Lung (tissue), 11 donors: ENCODE measurements at regions not wholly inside any gene's neighbourhood (a gene's known extent, or its start where the extent isn't known, plus 50 kb on each side); places are given as distances from the start of the nearest gene placed in this dataset.

Experiments used
- ATAC-seq: fragments of 200-7000 bp; cut with Tn5 transposase; one replicate; pipeline ENCODE4 v1.9.1; 2020; ENCODE audit warnings: moderate number of reproducible peaks; ENCODE audit not compliant: insufficient read depth, low FRiP score
- DNase-seq, 3 donors: peaks; one replicate each; pipeline ENCODE4 v3.0.0-alpha.2; 2013 to 2017
- H3K27ac ChIP-seq, 2 donors: one replicate each; pipeline ENCODE4 v1.5.1; 2013; ENCODE audit warnings: mild to moderate bottlenecking in 2 of 2, moderate library complexity in 2 of 2, control low read depth in 1 of 2, inconsistent platforms in 1 of 2, low read depth in 1 of 2, low read length in 1 of 2
- H3K27me3 ChIP-seq, 3 donors: one replicate each; pipeline ENCODE4 v1.5.1; 2013; ENCODE audit warnings: low read length in 2 of 3; ENCODE audit not compliant: control insufficient read depth in 3 of 3, insufficient read depth in 3 of 3
- H3K36me3 ChIP-seq, 4 donors: one replicate each; pipeline ENCODE4 v1.5.1; 2013; ENCODE audit warnings: low read length in 4 of 4, mild to moderate bottlenecking in 1 of 4, moderate library complexity in 1 of 4; ENCODE audit not compliant: control insufficient read depth in 4 of 4, insufficient read depth in 4 of 4
- H3K4me1 ChIP-seq, 5 donors: one replicate each; pipeline ENCODE4 v1.5.1; 2013; ENCODE audit warnings: low read length in 5 of 5, mild to moderate bottlenecking in 2 of 5, moderate library complexity in 1 of 5; ENCODE audit not compliant: control insufficient read depth in 5 of 5, insufficient read depth in 5 of 5
- H3K4me3 ChIP-seq: one replicate; pipeline ENCODE4 v1.5.1; 2013; ENCODE audit warnings: mild to moderate bottlenecking, control low read depth, moderate library complexity
- H3K9ac ChIP-seq, 2 donors: one replicate each; pipeline ENCODE4 v1.5.1; 2013; ENCODE audit warnings: low read length in 2 of 2, control low read depth in 1 of 2; ENCODE audit not compliant: insufficient read depth in 1 of 2
- H3K9me3 ChIP-seq, 4 donors: one replicate each; pipeline ENCODE4 v1.5.1; 2013; ENCODE audit warnings: low read length in 3 of 4, mild to moderate bottlenecking in 1 of 4, moderate library complexity in 1 of 4; ENCODE audit not compliant: control insufficient read depth in 4 of 4, insufficient read depth in 3 of 4
- WGBS, 2 donors: extraction: QIAGEN DNeasy Blood & Tissue Kit; methylation state at CpG; one replicate each; pipeline ENCODE4 v1.1.7; 2013; 5-methylcytosine and 5-hydroxymethylcytosine counted together
- TF ChIP-seq, protein P1 (sequence below): IDR thresholded peaks from 2 replicates; pipeline ENCODE4 v1.5.1; 2012; ENCODE audit warnings: mild to moderate bottlenecking; ENCODE audit errors: control extremely low read depth, extremely low read depth
- donor health status: control.
- donor health status: control.
- donor health status: Bipolar disorder and iron deficiency.
- donor health status: healthy.
- donor health status: DM: yes; HTN: yes; CAD: no.

DNA sequence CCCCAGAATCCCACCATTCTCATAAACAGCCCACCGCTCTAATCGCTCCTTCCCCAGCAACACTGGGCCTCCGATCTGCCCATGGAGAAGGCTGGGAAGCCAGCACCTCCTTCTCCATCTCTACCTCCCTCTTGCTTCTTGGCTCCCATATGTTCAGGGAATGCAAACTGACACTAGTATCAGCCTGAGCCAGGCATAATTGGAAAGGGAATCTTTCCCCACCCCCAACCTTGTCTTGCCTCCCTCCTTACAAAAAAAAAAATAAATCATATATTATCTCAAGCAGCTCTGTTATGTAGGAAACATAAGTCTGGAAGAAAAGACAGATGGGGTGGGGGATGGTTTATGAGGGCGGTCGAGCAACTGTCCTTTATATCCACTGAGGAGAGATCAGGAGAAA lies 127.2 kb downstream of the NAV1 start:
- no peak overlapping the region for H3K9ac ChIP-seq
- ATAC-seq (no peak), DNase-seq (no peak)

DNA sequence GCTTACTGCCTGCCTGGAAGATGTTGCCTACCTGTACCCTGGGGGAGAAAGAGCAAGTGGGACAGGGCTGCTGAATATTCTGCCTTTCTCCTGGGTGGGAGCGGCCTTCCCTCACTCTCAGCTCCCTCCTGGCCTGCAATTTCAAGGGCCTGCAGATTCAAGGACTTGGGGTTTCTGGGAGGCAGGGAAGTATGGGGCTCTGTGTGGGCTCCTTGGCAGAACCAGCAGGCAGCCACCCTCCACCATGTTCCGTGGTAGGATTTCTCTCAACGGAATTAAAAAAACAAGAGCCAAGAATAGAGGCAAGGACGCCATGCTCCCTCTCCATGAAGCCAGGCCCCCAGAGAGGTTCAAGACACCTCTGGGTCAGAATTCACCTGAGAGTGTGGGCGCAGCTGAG lies 127.7 kb downstream of the NAV1 start:
- ATAC-seq (no peak), DNase-seq (no peak)
- WGBS, 2 donors = 89 to 93% methylated on average over 5 of the region's 5 CpGs
- Histone ChIP-seq H3K36me3 (no peaks in the 10 kb centered on the region), H3K27me3 (no peaks in the 10 kb centered on the region), H3K9ac (no peak overlapping the region), H3K27ac (no peak overlapping the region), H3K4me3 (no peak overlapping the region), H3K4me1 (no peaks in the 10 kb centered on the region), H3K9me3 (no peaks in the 10 kb centered on the region)
- TF ChIP-seq, protein P1, sequence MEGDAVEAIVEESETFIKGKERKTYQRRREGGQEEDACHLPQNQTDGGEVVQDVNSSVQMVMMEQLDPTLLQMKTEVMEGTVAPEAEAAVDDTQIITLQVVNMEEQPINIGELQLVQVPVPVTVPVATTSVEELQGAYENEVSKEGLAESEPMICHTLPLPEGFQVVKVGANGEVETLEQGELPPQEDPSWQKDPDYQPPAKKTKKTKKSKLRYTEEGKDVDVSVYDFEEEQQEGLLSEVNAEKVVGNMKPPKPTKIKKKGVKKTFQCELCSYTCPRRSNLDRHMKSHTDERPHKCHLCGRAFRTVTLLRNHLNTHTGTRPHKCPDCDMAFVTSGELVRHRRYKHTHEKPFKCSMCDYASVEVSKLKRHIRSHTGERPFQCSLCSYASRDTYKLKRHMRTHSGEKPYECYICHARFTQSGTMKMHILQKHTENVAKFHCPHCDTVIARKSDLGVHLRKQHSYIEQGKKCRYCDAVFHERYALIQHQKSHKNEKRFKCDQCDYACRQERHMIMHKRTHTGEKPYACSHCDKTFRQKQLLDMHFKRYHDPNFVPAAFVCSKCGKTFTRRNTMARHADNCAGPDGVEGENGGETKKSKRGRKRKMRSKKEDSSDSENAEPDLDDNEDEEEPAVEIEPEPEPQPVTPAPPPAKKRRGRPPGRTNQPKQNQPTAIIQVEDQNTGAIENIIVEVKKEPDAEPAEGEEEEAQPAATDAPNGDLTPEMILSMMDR = no peak

More for the DNA sequence above, 127.2 kb downstream of the NAV1 start:
- H3K27ac ChIP-seq = no peak overlapping the region
- WGBS, 2 donors = 96 to 97% methylated on average over 5 of the region's 5 CpGs
- TF ChIP-seq, protein P1 = no peak
- H3K9me3 ChIP-seq = no peaks in the 10 kb centered on the region
- no peak overlapping the region for H3K4me3 ChIP-seq
- no peaks in the 10 kb centered on the region for H3K27me3 ChIP-seq
- no peaks in the 10 kb centered on the region for H3K4me1 ChIP-seq
- H3K36me3 ChIP-seq = no peaks in the 10 kb centered on the region

DNA sequence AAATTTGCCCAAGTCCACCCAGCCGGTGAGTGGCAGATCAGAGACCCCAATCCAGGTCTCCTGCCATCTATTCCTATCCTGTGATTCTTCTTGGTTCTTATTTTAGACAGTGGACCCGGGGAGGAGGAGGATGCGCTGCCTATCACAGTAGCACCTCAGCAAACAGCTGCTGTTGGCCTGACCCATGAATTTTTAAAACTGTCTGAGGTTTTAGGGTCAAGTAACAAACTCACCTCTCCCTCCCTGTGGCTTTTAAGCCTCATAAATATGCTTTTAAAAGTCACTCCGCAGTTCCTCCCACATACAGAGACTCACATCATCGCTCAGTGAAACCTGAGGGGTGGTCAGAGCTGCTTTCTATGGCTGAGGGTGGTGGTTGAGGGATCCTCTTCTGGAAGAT lies 128.6 kb downstream of the NAV1 start:
- Histone ChIP-seq H3K4me3 (no peak overlapping the region), H3K9ac (no peak overlapping the region), H3K36me3 (no peaks in the 10 kb centered on the region), H3K27ac (no peak overlapping the region), H3K4me1 (no peaks in the 10 kb centered on the region), H3K27me3 (no peaks in the 10 kb centered on the region), H3K9me3 (no peaks in the 10 kb centered on the region)
- DNase-seq (no peak), ATAC-seq (no peak)
- WGBS, 2 donors = 93 to 96% methylated on average over 5 of the region's 5 CpGs
- TF ChIP-seq, protein P1 = no peak

DNA sequence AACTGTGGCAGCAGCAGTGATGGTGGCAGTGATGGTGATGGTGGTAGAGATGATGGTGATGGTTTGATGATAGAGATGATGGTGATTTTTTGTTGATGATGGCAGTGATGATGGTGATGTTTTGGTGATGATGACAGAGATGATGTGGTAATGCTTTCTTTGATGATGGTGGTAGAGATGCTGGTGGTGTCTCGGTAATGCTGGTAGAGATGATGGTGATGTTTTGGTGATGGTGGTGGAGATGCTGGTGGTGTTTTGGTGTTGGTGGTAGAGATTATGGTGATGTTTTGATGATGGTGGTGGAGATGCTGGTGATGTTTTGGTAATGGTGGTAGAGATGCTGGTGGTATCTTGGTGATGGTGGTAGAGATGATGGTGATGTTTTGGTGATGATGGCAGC lies 131.6 kb downstream of the NAV1 start:
- H3K4me1 ChIP-seq = peaks cover 0 to 12% (median 1%) of the 10 kb centered on the region in 5 donors
- H3K36me3 ChIP-seq = no peaks in the 10 kb centered on the region
- no peaks in the 10 kb centered on the region for H3K27me3 ChIP-seq
- WGBS, 2 donors = 94 to 100% methylated on average over 1 of the region's 1 CpG
- H3K9me3 ChIP-seq = no peaks in the 10 kb centered on the region
- no peak overlapping the region for H3K9ac ChIP-seq
- ATAC-seq = no peak
- no peak overlapping the region for H3K27ac ChIP-seq
- DNase-seq = no peak
- TF ChIP-seq, protein P1 = no peak
- no peak overlapping the region for H3K4me3 ChIP-seq
